Keratinocyte (primary cell): ENCODE measurements at regions not wholly inside any gene's neighbourhood (a gene's known extent, or its start where the extent isn't known, plus 50 kb on each side); places are given as distances from the start of the nearest gene placed in this dataset.

Experiments used
- CTCF ChIP-seq, 3 experiments: IDR thresholded peaks in 1 of 3; conservative IDR thresholded peaks in 1 of 3; optimal IDR thresholded peaks in 1 of 3; 2 replicates in 2 of 3; 3 replicates in 1 of 3; pipeline versions ENCODE3 to v1.5.1; 2011; ENCODE audit warnings: low read length in 3 of 3, mild to moderate bottlenecking in 3 of 3, moderate library complexity in 2 of 3, control low read depth in 1 of 3, inconsistent platforms in 1 of 3; ENCODE audit not compliant: insufficient read depth in 2 of 3; ENCODE audit errors: extremely low read depth in 1 of 3
- EZH2 ChIP-seq: IDR thresholded peaks from one replicate; pipeline ENCODE4 v1.6.1; 2012; ENCODE audit warnings: inconsistent platforms, mild to moderate bottlenecking, low read length, moderate library complexity

- TF ChIP-seq CTCF (optimal IDR thresholded peaks at IDR 0.05 in 1 of 3, IDR thresholded peaks at IDR 0.05 in 1 of 3, conservative IDR thresholded peaks at IDR 0.05 in 1 of 3; ENCODE audit: extremely low read depth in 1 of 3, insufficient read depth in 2 of 3, low read length in 3 of 3) (no peak), EZH2 (no peak)
Measured at GRCh38 chr13:106034201-106034600, 501.3 kb downstream of the EFNB2 start.
